ENCODE measurements at regions not wholly inside any gene's neighbourhood (a gene's known extent, or its start where the extent isn't known, plus 50 kb on each side); places are given as distances from the start of the nearest gene placed in this dataset.

GRCh38 chr6:45742591-45742990 lies 273.1 kb downstream of the CLIC5 start:
- no peak for TF ChIP-seq CTCF (IDR thresholded peaks at IDR 0.05)
- TF ChIP-seq POLR2A (IDR thresholded peaks at IDR 0.05) = no peak

Measured in lower leg skin (tissue), 3 donors.